ENCODE measurements at regions not wholly inside any gene's neighbourhood (a gene's known extent, or its start where the extent isn't known, plus 50 kb on each side); places are given as distances from the start of the nearest gene placed in this dataset.
"Not testable (repeated sequence)": the region's sequence is repeated elsewhere in the genome, so short reads cannot be mapped to it uniquely, and the experiment has no call there.

DNA sequence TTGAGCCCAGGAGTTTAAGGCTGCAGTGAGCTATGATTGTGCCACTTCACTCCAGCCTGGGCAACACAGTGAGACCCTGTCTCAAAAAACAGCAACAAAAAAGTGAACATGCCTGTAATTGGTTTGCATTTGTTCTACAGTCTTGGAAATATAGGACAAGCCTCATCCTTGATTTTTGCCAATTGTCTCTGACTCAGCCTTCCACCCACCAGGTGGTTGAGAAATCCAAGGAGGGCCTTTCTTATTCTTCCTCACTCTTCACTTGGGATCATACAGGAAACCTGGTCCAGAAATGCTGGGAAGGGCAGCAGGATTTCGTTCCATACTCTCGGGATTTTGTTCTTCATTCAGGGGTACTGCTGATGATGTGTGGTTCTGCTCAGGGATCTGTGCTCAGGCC, 94.6 kb downstream of the CDC42EP3 start:
- H3K27me3 Mint-ChIP-seq: no peaks in the 10 kb centered on the region
- H3K27ac Mint-ChIP-seq: no peak overlapping the region
- peaks cover 22% of the 10 kb centered on the region for H3K9me3 Mint-ChIP-seq
- peaks cover 26% of the 10 kb centered on the region for H3K4me1 Mint-ChIP-seq
- DNase-seq: no peak
- H3K4me3 Mint-ChIP-seq: no peak overlapping the region
- no peak for ATAC-seq
- H3K36me3 Mint-ChIP-seq (ENCODE audit: low read depth): peaks cover 3% of the 10 kb centered on the region

DNA sequence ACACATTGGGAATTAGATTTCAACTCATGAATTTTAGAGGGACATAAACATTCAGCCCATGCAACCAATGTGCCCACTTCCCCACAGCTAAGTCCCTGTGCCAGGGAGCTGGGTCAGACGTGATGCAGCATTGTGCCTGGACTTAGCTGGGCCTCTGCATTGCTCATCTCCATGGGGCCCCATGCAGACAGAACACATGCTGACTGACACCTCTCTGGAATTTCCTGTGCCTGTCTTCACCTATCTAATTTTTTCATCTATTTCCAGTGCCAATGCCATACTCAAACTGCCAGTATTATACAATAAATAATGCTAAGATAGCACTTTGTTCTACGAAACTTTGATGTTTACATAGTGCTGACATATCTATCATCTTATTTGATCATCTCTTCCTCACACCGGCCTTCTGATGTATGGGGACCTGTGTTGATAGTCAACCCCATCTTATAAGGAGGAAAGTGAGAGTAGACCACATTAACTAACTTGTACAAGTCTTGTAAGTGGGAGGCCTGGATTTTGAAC, 92.2 kb downstream of the CDC42EP3 start:
- H3K4me1 Mint-ChIP-seq: peaks cover 41% of the 10 kb centered on the region
- no peaks in the 10 kb centered on the region for H3K27me3 Mint-ChIP-seq
- ATAC-seq (no peak), DNase-seq (no peak)
- peaks cover 3% of the 10 kb centered on the region for H3K36me3 Mint-ChIP-seq (ENCODE audit: low read depth)
- no peak overlapping the region for H3K4me3 Mint-ChIP-seq
- no peak overlapping the region for H3K27ac Mint-ChIP-seq
- H3K9me3 Mint-ChIP-seq: peaks cover 22% of the 10 kb centered on the region

DNA sequence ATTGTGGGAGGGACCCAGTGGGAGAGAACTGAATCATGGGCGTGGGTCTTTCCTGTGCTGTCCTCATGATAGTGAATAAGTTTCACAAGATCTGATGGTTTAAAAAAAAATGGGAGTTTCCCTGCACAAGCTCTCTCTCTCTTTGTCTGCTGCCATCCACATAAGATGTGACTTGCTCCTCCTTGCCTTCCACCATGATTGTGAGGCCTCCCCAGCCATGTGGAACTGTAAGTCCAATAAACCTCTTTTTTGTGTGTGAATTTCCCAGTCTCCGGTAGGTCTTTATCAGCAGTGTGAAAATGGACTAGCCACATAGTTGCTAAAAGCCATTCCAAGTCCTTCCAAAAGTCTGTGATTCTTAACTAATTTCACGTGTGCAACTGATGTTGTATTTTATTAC, 91.5 kb downstream of the CDC42EP3 start:
- not testable (repeated sequence) for DNase-seq; H3K27me3 Mint-ChIP-seq; H3K36me3 Mint-ChIP-seq (ENCODE audit: low read depth); ATAC-seq; H3K4me3 Mint-ChIP-seq
- H3K4me1 Mint-ChIP-seq: peaks cover 48% of the 10 kb centered on the region
- H3K9me3 Mint-ChIP-seq: peaks cover 22% of the 10 kb centered on the region
- H3K27ac Mint-ChIP-seq: peak overlapping the region; percentile 13

DNA sequence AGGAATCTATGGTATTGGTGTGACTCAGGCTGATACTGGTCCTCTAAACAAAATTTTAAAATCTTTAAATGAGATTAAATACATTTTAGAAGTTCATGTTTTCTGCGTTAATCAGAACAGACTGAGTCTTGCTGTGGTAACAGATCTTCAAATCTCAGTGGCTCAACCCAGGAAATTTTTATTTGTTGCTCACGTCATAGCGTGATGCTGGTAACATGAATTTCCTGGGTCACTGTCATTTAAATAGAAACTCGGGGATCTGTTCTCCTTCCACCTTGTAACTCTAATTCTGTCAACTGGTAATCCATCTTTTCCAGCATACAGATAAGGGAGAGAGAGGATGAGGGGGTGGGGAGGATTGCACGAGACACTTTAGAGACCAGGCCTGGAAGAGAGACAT, 90.0 kb downstream of the CDC42EP3 start:
- H3K4me1 Mint-ChIP-seq: peaks cover 62% of the 10 kb centered on the region

DNA sequence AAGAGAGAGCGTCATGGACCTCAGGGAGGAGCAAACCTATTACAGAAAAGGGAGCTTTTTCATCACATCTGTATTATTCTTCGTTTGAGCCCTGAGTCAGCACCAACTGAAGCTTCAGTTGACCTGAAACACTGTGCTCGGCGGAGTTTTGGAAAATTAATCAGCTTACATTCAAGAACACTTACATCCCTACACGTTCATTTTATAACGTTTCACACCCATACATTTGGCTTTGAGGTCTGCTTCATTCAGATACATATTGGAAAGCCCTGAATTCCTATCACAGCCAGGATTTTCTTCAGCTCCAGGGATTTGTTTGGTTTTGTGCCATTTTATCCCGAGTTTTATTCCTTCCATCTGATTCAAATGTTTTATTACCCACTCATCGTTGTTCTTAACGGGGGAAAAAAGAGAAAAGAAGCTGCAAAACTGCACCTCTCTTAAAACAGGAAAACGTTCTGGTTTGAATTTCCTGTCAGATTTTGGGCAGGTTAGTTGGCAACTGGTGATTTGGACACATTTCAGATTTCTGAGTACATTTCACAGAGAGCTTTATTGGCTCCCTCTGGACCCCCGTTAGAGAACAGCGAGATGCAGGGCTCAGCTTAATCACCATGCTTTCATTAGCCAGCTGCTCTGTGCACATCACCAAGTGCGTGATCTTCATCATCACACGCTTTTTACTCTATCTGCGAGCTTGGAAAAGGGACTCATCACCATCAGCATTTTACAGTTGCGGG, 88.8 kb downstream of the CDC42EP3 start:
- Mint-ChIP-seq H3K4me1 (peaks cover 75% of the 10 kb centered on the region), H3K9me3 (peaks cover 14% of the 10 kb centered on the region), H3K27me3 (no peaks in the 10 kb centered on the region), H3K4me3 (peak overlapping the region; percentile 54), H3K36me3 (ENCODE audit: low read depth) (peaks cover 3% of the 10 kb centered on the region), H3K27ac (peak overlapping the region; percentile 50)
- DNase-seq: no peak
- no peak for ATAC-seq

More for the DNA sequence above, 90.0 kb downstream of the CDC42EP3 start:
- ATAC-seq (no peak), DNase-seq (no peak)
- Mint-ChIP-seq H3K9me3 (peaks cover 18% of the 10 kb centered on the region), H3K4me3 (no peak overlapping the region), H3K27me3 (no peaks in the 10 kb centered on the region), H3K27ac (no peak overlapping the region), H3K36me3 (ENCODE audit: low read depth) (peaks cover 3% of the 10 kb centered on the region)

DNA sequence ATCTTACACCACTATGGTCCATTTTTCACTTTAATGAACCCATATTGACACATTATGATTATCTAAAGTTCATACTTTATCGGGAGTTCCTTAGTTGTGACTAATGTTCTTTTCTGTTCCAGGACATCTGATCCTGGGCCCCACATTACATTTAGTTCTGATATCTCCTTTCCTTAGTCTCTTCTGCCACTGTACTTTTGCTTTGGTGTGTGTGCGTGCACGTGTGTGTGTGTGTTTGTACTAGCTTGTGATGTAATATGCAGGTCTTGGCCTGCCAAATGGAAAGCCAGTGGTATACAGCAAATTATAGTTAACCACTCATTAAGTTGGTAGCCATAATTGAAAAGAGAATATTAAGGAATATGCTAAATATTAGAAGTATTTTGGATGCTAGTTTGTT, 88.0 kb downstream of the CDC42EP3 start:
- Mint-ChIP-seq H3K4me3 (peak overlapping the region; percentile 54), H3K27ac (peak overlapping the region; percentile 53), H3K4me1 (peaks cover 82% of the 10 kb centered on the region), H3K36me3 (ENCODE audit: low read depth) (peaks cover 3% of the 10 kb centered on the region), H3K9me3 (peaks cover 14% of the 10 kb centered on the region), H3K27me3 (no peaks in the 10 kb centered on the region)
- no peak for ATAC-seq
- no peak for DNase-seq

DNA sequence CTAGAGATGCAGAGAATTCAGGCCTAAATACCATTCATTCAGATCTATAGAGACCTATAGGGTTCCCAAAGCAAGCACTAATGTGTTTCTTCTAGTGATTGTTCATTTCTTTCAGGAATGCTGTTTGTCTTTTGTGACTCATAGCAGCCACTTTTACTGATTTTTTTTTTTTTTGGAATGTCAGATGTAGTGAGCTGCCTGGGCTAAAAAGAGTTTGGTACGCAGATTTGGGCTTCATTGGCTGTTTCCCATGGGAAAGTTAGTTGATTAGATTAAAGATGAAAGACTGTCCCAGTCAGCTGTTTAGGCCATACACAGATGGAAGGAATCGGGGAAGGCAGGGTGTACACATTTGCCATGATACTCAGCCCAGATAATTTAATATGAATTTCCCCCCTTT, 87.6 kb downstream of the CDC42EP3 start:
- Mint-ChIP-seq H3K4me1 (peaks cover 87% of the 10 kb centered on the region), H3K9me3 (peaks cover 14% of the 10 kb centered on the region), H3K36me3 (ENCODE audit: low read depth) (peaks cover 3% of the 10 kb centered on the region), H3K27me3 (no peaks in the 10 kb centered on the region), H3K27ac (peak overlapping the region; percentile 16), H3K4me3 (no peak overlapping the region)
- ATAC-seq (no peak), DNase-seq (no peak)

DNA sequence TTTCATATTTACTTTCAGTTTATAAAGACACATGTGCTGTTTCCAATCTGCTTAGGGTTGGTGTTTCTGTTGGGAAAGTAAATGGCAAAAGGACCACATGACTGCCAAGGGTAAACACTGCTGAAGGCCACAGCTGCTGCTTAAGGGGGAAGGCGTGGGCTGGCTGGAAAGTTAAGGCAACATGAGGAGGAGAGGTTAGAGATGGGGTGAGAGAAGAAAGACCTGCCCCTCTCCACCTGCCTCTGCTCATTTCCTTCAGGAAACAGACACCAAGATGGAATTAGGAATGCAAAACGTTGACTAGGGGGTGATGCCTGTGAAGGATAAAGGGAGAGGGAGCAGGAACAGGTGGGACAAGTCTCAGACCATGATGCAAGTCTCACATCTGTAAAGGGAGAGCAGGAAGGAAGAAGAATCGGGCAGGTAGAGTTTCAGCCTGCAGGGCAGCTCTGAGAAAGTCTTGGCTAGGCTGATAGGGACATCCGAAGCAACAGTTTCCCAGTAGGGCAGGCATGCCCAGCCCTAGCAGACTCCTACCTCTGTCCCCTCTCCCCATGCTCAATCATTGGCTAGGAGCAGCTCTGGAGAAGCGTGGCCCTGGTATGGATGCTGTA, 86.0 kb downstream of the CDC42EP3 start:
- peak; percentile 29 for ATAC-seq
- Mint-ChIP-seq H3K36me3 (ENCODE audit: low read depth) (no peaks in the 10 kb centered on the region), H3K27me3 (no peaks in the 10 kb centered on the region), H3K9me3 (peaks cover 2% of the 10 kb centered on the region), H3K4me3 (peak overlapping the region; percentile 69), H3K27ac (peak overlapping the region; percentile 93), H3K4me1 (peaks cover 94% of the 10 kb centered on the region)
- no peak for DNase-seq

DNA sequence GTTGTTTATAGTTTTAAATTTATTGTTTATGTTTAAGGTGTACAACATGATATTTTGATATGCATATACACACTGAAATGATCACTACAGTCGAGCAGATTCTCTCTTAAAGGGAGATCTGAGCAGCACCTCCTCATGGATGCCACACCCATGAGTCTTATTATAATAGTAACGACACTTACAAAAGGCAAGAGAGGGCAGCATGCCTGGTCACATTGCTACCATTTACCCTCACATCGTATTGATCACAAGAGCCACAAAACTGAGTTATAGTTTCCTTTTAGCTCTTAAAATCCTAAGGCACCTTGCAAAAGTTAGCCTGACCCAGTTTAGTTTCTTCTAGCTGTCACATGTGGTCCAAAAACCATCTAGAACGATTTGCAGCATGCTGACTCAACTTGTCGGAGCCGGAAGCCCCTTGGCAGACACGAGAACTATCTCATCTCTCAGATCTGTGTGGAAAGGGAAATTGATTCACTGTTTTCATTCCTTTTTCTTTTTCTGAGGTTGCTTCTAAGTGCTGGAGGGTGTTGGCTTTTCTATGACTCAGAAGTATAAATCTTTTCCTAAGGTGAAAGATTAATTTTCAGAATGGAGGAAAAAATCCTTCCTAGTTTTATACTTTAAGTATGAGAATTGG, 85.3 kb downstream of the CDC42EP3 start:
- H3K4me1 Mint-ChIP-seq: peaks cover 96% of the 10 kb centered on the region
- H3K27me3 Mint-ChIP-seq: no peaks in the 10 kb centered on the region
- peak; percentile 78 for ATAC-seq
- no peaks in the 10 kb centered on the region for H3K36me3 Mint-ChIP-seq (ENCODE audit: low read depth)
- H3K4me3 Mint-ChIP-seq: peak overlapping the region; percentile 69
- peak; percentile 51 for DNase-seq
- H3K9me3 Mint-ChIP-seq: no peaks in the 10 kb centered on the region
- peak overlapping the region; percentile 93 for H3K27ac Mint-ChIP-seq

DNA sequence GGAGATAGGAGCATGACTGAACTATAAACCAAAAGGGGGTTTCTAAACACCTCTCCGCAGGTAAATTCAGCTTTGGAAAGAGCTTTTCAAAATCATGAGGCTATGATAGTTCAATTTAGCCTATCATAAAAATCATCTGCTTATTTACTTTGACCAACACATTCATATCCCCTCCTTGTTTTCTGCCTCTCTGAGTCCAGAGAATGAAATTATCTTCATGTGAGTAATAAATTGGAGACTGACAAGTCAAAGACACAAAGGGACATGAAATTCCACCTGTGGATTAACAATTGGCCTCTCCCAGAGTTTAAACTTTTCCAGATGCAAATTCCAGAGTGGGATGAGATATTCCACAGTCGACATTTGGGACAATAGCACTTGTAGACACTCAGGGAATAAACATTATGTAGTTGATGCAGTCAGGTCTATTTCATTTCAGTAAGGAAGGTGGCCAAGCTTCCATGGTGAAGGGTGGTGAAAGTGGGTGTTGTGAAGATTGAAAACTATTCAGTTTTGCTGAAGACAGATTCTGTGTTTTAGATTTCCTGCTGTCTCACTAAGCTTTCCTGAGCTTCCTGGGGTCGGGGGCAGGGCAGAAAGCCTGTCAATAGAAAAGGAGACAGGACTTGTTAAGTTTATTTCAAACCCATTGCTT, 84.7 kb downstream of the CDC42EP3 start:
- no peaks in the 10 kb centered on the region for H3K36me3 Mint-ChIP-seq (ENCODE audit: low read depth)
- DNase-seq (no peak), ATAC-seq (no peak)
- peaks cover 94% of the 10 kb centered on the region for H3K4me1 Mint-ChIP-seq
- H3K27me3 Mint-ChIP-seq: no peaks in the 10 kb centered on the region
- peak overlapping the region; percentile 93 for H3K27ac Mint-ChIP-seq
- no peaks in the 10 kb centered on the region for H3K9me3 Mint-ChIP-seq
- H3K4me3 Mint-ChIP-seq: peak overlapping the region; percentile 69

DNA sequence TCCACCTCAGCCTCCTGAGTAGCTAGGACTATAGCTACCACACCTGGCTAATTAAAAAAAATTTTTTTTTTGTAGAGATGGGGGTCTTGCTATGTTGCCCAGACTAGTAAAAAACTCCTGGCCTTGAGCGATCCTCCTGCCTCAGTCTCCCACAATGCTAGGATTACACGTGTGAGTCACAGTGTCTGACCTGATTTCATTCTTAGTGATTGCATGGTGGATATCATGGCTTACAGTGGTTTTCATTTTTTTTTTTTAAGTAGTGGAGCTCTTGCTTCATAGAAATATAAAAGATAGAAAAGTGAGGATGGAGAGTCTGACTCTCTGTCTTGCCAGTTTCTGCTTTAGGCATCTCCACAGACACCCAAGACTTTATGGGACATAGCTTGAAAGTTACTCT, 83.6 kb downstream of the CDC42EP3 start:
- ATAC-seq (no peak), DNase-seq (no peak)
- Mint-ChIP-seq H3K4me1 (peaks cover 89% of the 10 kb centered on the region), H3K27ac (peak overlapping the region; percentile 93), H3K9me3 (no peaks in the 10 kb centered on the region), H3K27me3 (no peaks in the 10 kb centered on the region), H3K36me3 (ENCODE audit: low read depth) (no peaks in the 10 kb centered on the region), H3K4me3 (no peak overlapping the region)

DNA sequence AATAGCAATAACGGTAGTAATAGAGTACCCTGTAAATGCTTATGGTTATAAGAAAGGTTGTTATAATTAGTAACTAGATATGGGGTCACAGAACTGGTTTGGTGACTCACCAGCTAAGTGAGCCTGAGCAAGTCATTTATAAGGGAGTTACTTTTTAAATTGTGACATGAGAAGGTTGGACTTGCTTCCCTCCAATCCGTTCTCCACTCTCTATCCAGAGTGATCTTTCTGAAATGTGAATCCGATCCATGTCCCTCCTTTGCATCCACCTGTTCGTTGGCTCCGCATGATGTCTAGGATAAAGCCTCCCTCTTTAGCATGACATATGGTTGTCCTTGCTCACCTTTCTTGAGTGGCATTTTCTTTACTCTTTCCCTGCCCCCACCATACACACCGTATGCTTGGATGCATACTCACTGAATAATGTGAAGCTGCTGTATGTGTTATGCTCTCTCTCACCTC, 83.1 kb downstream of the CDC42EP3 start:
- Mint-ChIP-seq H3K27me3 (no peaks in the 10 kb centered on the region), H3K27ac (peak overlapping the region; percentile 93), H3K36me3 (ENCODE audit: low read depth) (no peaks in the 10 kb centered on the region), H3K4me1 (peaks cover 83% of the 10 kb centered on the region), H3K4me3 (peak overlapping the region; percentile 37), H3K9me3 (no peaks in the 10 kb centered on the region)
- DNase-seq: no peak
- no peak for ATAC-seq

DNA sequence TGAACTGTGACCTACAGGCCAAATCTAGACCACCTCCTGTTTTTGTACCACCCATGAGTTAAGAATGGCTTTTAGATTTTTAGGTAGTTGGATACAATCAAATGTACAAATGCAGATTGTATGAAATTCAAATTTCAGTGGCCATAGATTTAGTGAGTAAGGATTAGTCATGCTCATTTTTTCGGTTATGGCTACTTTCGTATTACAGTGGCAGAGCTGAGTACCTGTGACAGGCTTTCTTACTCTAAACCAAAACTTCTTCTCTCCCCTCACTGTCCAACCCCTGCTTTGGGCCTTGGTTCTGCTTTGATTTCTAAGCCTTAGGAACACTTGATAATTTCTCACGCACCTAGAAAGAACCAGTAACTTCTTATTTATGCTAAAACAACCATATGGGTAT, 82.1 kb downstream of the CDC42EP3 start:
- Mint-ChIP-seq H3K27me3 (no peaks in the 10 kb centered on the region), H3K4me3 (no peak overlapping the region), H3K4me1 (peaks cover 74% of the 10 kb centered on the region), H3K27ac (peak overlapping the region; percentile 86), H3K9me3 (peaks cover 5% of the 10 kb centered on the region), H3K36me3 (ENCODE audit: low read depth) (no peaks in the 10 kb centered on the region)
- ATAC-seq (peak; percentile 64), DNase-seq (no peak)

DNA sequence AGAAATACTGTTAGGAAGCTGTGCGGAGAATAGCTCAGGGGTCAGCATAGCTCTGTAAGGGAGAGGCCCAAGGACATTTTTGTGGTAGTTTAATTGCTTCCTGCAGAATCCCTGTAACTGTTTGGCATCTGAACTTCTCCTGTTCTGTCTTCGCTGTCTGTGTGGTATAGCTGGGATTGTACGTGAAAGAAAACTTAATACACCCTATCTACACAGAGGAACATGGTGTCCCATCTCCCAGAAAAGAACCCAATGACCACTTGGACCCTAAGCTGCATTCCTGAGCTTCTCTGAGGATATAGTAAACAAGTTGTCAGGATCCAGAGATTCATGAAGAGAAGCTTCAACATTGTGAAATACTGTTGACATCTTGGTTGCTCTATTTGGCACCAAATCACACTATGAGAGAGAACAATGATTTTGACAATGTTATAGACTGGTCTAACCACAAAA, 81.3 kb downstream of the CDC42EP3 start:
- DNase-seq: no peak
- Mint-ChIP-seq H3K27me3 (no peaks in the 10 kb centered on the region), H3K27ac (no peak overlapping the region), H3K36me3 (ENCODE audit: low read depth) (no peaks in the 10 kb centered on the region), H3K4me1 (peaks cover 65% of the 10 kb centered on the region), H3K9me3 (peaks cover 11% of the 10 kb centered on the region), H3K4me3 (no peak overlapping the region)
- no peak for ATAC-seq
